Stimulated activated CD8-positive, alpha-beta memory T cell treated with anti-CD3 and anti-CD28 coated beads, Interleukin-15, amount 100 ng/mL, for 24 hours (primary cell): ENCODE measurements at regions not wholly inside any gene's neighbourhood (a gene's known extent, or its start where the extent isn't known, plus 50 kb on each side); places are given as distances from the start of the nearest gene placed in this dataset.
"Not testable (repeated sequence)": the region's sequence is repeated elsewhere in the genome, so short reads cannot be mapped to it uniquely, and the experiment has no call there.

Source experiments
- DNase-seq: peaks from one replicate; pipeline ENCODE4 v3.0.0-alpha.2; 2020; ENCODE audit warnings: low read depth

DNA sequence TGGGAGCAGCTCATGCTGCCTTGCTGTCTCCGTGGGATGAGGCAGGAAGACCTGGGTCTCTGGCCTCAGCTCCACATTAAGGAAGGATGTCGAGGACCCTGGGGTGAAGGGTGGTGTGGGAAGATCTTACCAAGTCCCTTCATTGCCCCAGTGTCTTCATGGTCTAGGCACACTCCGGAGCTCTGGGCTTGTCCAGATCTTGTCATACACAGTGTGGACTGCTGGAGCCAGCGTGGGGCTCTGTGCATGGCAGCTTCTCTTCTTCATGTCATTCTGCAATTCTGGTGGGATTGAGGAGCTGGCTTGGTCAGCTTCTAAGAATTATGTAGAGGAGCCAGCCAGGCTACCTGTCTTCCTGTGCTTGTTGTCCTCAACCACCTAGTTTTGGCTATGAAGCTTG is 79.3 kb upstream of the ETV3 start:
- no peak for DNase-seq

DNA sequence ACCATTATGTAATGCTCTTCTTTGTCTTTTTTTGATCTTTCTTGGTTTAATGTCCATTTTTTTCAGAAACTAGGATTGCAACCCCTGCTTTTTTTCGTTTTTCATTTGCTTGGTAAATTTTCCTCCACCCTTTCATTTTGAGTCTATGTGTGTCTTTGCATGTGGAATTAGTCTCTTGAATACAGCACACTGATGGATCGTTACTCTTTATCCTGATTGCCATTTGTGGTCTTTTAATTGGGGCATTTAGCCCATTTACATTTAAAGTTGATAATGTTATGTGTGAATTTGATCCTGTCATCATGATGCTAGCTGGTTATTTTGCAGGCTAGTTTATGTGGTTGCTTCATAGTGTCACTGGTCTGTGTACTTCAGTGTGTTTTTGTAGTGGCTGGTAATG is 75.6 kb upstream of the ETV3 start:
- no peak for DNase-seq

DNA sequence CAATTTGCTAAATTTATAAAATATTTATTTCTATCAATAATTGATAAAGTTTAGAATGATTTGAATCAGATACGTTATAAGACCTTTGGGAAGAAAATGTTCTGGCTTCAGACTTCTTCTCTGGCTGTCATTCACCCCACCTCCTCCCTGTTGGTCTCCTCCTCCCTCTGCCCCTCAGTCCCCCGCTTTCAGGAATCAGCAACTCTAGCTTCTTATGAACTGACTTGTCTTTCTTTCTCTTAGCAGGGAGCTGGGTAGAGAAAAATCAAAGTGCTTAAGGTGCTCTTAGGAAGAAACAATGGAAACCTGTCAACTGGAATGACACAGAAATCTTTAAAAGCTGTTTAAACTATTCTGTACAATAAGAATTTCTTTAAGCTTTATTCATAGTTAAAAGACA is 71.3 kb upstream of the ETV3 start:
- no peak for DNase-seq

DNA sequence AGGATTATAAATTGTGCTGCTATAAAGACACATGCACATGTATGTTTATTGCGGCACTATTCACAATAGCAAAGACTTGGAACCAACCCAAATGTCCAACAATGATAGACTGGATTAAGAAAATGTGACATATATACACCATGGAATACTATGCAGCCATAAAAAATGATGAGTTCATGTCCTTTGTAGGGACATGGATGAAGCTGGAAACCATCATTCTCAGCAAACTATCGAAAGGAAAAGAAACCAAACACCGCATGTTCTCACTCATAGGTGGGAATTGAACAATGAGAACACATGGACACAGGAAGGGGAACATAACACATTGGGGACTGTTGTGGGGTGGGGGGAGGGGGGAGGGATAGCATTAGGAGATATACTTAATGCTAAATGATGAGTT is 67.8 kb upstream of the ETV3 start:
- DNase-seq: not testable (repeated sequence)

DNA sequence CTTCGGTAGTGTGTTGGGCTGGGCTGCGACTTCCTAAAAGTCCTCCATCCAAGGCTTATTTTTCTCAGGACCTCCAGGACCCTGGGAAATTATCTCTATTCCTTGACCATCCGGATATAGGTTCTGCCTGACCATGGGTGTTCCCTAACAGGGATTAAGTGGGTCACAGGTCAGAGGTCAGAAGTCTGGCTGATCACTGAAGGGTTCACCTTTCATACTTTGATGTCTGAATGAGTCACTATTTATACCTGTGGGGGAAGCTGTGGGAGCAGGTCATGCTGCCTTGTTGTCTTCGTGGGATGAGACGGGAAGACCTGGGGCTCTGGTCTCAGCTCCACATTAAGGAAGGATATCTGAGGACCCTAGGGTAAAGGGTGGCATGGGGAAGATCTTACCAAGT is 65.0 kb upstream of the ETV3 start:
- no peak for DNase-seq

DNA sequence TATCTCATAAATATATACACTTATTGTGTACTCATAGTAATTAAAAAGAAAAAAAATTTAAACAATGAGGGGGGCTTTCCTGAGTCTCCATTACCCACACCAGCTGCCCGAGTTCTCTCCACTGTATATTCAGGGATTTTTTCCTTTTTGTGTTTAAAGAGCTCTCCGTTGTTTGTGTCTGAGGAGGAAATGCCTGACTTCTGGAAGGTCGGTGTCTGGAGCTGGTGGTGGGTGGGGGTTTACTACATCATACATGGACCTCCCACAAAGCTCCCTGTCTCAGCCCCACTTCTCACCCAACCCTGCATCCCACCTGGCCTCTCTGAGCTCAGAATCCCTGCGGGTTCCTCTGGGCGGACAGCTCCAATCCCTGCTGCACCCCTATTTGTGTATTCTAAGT is 64.1 kb upstream of the ETV3 start:
- no peak for DNase-seq

DNA sequence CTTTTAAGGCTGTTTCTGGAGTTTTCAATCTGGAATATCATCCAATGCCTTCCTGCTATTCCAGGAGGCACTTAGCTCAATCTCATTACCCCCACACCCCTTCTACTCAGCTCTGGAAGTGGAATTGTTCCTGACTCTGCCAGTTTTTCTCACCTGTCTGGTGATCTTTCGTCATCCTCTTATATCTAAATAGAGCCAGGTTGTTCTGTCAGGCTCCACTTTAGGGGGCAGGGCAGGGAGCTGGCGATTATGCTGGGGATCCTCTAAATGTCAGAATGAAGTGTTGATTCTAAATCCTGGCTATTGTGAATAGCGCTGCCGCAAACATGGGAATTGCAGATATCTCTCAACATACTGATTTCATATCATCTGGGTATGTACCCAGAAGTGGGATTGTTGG is 63.6 kb upstream of the ETV3 start:
- DNase-seq: no peak

DNA sequence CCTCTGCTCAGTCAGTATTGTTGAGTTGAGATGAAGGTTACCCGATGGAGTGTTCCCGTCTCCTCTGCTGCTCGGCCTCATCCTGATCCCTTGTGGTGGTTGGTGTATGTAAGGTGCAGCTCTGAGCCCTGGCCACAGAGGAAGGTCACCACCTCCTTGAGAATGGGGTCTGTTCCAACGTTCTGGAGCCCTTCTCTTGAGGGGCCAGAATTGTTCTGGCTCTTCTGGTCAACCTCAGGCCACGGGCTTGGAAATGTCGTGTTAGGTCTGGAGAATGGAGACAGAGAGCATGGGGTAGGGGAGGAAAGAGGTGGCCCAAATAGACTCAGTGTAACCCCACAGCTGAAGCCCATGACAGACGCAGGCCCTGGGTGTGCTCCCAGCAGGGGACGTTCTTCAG is 62.3 kb upstream of the ETV3 start:
- no peak for DNase-seq

DNA sequence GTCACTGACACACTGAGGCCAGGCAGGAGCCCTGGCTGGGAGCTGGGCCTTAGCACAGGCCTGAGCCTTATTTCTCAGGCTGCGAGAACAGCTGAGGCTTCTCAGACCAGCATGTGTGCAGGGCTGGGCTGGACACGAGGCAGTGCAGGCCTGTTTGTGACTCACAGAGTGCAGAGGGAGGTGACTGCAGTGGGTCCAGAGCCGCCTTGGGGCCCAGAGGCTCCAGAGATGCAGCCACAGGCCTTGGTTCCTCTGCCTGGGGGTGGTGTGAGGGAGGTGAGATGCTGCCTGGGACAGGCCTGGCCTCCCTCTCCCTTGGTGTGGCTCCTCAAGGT is 61.2 kb upstream of the ETV3 start:
- DNase-seq: no peak

DNA sequence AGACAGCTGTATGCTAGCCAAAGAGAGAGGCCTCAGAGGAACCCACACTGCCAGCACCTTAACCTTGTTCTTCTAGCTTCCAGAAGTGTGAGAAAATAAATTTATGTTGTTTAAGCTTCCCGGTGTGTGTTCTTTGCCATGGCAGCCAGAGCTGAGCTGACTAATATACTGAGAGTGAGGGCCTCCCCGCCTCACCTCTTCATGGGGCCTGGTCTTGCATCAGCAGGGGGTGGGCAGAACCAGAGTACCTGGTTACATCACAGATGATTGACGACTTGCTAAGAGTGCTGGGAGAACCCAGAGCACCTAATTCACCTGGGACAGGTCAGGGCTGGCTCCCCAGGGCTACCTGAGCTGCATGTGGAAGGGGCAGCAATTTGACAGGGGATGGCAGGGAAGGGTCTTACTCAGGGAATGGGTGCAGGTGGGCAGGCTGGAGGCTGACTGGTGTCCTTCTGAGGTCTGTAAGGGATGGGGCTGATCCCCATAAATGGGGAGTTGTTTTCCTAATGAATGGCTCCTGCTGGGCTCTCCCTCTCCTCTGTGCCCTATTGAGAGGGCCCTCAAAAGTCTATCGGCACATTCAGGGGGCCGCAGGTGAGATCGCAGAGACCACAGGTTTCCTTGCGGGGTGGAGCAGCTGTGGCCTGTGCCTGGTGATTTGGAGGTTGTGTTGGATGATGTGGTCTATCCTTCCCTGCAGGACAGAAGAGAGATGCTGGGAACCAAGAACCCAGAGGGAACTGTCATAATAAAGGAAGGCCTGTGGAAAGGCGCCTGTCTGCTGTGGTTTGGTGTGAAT is 60.6 kb upstream of the ETV3 start:
- no peak for DNase-seq

DNA sequence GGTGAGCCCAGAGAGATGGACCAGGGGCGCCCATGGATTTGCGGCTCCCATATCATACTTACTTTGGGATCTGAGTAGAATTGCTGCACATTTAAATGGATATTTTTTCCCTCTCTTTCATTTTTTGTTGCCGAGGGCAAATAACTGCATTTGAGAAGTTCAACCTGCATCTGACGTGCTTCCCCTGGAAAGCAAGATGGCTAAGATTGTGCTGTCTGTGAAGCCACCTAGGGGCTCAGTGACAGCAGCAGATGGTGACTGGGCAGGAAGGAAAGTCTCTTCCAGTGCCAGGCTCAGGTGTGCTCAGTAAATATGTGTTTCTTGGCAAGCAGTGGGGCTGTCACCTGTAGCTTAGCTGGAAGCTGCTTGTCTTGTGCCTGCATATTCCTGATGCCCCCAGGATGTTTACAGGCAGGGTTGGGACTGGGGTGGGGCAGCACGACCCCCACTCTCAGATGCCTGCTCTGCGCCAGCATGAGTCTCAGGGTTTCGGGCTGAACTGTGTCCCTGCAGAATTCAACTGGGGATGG is 59.8 kb upstream of the ETV3 start:
- DNase-seq: no peak

DNA sequence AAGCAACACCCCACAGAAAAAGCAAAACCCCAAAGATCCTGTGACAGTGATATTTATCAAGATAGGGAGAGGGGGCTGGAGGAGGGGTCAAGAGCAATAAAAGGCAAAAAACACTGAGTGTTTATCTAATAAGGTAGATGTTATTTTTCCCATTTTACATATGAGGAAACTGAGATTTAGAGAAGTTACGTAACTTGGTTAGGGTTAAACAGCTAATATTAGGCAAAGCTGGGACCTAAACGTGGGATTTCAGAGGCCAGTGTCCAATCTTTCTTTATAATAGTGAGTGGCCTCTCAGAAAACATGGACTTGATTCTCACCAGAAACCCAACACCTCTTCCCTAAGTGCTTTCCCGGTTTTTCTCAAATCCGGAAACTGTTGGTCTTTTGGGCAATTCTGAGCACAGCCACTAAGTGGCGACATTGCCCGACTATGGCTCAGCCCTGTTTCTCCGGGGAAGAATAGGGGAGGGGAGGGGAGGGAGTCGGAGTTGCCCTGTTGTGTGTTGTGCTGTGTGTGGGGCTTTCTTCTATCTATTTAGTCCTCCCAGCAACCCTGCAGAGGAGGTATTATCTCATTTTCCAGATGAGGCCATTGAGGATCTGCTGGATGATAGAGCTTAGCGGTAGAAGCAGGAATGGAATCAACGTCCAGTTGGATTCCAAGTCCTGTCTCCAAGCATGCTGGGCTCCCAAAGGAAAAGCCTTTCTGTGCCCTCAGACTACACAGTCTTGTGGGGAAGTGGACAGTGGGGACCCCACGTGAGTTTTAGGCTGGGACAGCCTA is 58.7 kb upstream of the ETV3 start:
- not testable (repeated sequence) for DNase-seq

DNA sequence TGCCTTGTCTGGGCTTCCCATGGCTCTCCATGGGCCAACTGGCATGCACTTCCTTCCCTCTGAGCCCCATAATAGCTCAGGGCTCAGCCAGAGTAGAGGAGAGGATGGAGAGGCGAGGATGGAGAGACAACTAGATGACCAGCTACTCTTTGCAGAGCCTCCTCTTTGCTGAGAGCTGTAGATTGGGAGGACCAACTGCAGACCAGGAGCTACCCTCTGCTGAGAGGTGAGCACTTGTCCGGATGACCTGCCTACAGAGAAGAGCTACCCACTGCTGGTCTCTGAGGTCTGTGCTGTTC is 58.0 kb upstream of the ETV3 start:
- no peak for DNase-seq

DNA sequence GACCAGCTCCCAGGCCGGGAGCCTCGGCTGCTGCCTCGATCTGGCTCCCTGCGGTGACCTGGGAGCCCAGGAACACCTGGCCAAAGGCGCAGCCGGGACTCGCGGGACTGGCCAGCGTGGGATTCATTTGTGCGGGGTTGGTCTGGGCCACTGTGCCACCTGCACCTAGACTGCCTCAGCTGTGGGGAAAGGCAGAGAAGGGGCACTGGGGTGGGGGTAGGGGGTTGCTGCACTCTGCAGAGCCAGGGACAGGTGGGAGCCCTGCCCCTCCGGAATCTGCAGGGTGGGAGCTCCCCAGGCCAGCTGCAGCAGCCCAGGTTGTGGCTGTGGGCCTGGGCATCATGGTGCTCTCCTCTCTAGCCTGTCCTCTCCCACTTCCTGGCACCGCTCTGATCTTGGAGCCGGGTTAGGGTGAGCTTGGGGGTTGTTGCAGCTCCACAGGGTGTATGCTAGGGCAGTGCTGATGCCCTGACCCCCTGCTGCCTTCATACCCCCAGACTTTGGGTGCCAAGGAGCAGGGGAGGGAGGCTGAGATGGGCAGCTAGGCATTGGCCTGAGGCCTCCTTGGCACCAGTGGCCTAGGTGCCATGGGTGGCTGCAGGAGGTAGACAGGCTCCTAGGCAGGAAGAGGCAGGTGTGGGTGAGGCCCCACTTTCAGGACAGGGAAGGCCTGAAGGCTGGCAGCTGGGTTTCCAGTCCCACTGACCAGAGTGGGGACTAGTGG is 57.5 kb upstream of the ETV3 start:
- DNase-seq: no peak

DNA sequence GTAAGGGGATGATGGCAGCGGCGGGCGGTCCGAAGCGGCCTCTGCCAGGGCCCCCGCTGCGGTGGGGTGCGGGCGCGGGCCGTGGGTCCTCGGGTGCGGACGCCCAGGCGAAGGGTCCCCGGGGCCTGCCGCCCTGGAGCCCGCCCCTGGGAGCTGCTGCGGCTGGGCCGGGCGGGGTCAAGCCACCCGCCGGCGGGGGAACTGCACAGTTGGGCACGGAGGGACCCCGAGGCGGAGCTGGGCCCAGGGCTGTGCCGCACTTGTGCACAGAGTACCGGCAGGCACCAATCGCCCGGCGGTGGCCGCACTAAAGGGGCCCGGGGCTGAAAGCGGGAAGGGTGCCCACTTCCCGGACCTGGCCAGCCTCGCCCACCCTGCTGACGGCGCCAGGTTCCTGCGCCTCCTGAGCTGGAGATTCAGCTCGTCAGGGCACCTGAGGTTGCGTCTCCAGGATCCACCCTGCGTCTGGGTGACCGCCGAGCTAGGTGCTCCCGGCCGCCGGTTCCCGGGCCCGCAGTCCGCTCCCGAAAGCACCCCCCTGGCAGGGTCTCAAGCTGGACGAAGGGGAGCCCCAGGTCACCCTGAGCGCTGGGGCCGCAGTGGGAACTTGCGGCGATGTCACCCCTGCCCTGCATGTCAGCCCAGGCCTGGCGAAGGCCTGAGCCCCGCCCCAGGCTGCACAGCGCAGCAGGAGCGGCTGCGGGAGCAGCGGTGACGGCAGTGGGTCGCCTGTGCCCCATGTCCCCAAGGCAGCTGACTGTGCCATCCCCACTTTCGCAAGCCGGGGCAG is 56.7 kb upstream of the ETV3 start:
- no peak for DNase-seq

DNA sequence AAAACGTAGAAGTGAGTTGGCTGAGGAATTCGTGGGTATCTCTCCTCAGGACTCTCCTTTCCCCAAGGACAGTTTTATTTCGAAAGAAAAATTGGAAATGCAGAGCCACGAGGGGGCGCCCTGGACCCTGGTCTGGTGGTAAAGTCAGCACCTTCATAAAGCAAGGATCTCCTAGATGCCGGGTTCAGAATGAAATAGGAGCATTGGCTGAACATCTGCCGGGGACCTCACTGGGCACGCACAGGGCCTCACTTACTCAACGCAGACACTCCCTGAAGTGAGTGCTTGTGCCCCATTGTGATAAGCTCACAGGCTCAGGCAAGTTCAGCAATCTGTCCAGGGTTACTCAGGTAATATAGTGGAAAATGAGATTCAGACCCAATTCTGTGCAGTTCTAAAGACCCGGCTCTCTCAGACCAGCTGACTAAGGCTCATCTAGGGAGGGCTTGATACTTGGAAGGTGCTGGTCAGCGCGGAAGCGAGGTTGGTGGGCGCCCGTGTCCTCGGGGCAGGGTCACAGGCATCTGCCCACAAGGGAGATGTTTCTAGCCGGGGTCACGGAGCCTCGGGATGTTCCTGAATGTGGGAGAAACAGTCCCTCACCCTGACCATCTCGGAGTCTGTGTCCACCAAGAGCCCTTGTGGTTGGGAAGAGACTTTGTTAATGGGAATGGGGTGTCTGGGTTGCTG is 55.7 kb upstream of the ETV3 start:
- peak; percentile 18 for DNase-seq

DNA sequence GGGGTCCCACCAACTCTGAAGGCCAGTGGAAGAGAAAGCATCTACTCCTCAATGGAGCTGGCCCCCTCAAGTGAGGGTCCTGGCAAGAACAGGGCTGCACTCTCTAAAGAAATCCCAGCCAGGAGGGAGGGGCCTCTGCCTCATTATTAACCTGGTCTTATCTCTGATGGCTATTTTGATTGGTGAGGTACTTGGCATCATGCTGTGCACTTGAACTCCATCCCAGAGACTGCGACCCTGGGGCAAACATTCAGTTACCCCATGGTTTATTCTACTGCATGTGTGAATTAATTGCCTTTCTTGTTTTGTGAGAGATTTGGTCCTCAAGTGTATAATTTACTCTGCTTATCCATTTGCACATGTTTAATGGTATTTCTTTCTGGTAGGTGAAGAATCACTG is 55.0 kb upstream of the ETV3 start:
- no peak for DNase-seq

DNA sequence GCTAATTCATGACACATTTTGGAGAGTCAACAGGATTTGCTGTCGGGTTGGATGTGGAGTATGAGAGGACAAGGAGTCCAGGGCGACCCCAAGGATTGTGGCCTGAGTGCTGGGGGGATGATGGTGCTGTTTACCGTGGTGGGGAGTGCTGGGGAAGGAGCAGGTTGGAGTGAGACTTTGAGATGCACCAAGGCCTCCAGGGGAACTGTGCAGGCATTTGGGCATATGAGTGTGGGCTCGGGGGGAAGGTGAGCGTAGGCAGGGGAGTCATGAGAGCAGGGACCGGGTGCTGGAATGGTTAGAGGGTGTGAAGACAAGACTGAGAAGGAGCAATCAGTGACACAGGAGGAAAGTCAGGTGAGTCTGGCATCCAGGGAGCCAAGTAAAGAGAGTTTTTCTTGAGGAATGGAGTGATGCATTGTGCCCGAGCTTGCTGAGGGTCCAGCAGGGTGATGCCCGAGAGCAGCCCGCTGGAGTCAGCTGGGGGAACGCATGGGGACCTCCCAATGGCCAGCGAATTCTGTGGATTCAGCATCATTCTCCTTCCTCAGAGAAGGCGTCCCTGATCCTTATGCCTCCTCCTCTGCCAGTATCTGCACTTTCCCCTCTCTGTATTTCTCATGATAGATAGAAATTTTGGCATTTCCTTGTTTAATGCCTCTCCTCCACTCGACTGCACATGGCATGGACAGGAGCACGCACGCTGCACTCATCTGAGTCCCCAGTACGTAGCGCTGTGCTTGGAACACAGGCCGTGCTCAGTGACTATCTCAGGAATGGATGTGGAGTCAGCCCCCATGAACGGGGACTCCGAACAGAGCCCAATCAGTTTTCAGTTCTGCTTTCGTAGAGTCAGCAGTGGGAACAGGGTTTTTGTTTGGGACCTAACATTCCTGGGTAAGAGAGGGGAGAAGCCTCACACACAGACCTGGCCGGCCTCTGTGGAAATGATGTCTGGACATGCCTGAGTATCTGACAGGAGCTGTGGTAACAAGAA is 52.1 kb upstream of the ETV3 start:
- no peak for DNase-seq

DNA sequence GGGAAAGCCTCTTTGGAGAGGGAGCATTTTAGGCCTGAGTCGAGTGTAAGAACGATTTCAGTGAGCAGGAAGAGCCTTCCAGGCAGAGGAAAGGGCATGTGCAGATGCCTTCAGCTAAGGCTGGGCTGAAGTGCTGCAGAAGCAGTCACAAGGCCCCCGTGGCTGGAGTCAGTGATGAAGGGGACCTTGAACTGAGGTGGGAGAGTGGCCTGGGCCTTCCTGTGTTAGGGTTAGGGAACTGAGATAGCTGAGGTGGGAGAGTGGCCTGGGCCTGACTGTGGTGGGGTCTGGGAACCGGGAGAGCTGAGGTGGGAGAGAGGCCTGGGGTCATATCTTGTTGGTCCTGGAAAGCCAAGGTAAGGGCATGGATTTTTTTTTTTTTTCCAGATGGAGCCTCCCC is 50.9 kb upstream of the ETV3 start:
- no peak for DNase-seq
